BLaER1 (cell line): ENCODE measurements at regions not wholly inside any gene's neighbourhood (a gene's known extent, or its start where the extent isn't known, plus 50 kb on each side); places are given as distances from the start of the nearest gene placed in this dataset.

Source experiments
- H3K27ac ChIP-seq: shearing (Covaris generic); formaldehyde crosslinking; 2 replicates; pipeline ENCODE4 v1.8.1; 2022
- H3K27me3 ChIP-seq: shearing (Covaris generic); formaldehyde crosslinking; 2 replicates; pipeline ENCODE4 v1.8.1; 2022
- H3K36me3 ChIP-seq: shearing (Covaris generic); formaldehyde crosslinking; 2 replicates; pipeline ENCODE4 v1.8.1; 2022
- H3K4me1 ChIP-seq: shearing (Covaris generic); formaldehyde crosslinking; 2 replicates; pipeline ENCODE4 v1.8.1; 2022
- H3K4me2 ChIP-seq: shearing (Covaris generic); formaldehyde crosslinking; 2 replicates; pipeline ENCODE4 v1.8.1; 2022
- H3K4me3 ChIP-seq: shearing (Covaris generic); formaldehyde crosslinking; 2 replicates; pipeline ENCODE4 v1.8.1; 2022
- H3K9ac ChIP-seq: shearing (Covaris generic); formaldehyde crosslinking; 2 replicates; pipeline ENCODE4 v1.8.1; 2022
- H3K9me3 ChIP-seq: shearing (Covaris generic); formaldehyde crosslinking; 2 replicates; pipeline ENCODE4 v1.8.1; 2022
- H4K20me1 ChIP-seq: shearing (Covaris generic); formaldehyde crosslinking; 2 replicates; pipeline ENCODE4 v1.8.1; 2022
- Cebpa-rat ChIP-seq: shearing (Covaris generic); IDR thresholded peaks from 2 replicates; pipeline ENCODE4 v1.8.1; 2022

- H3K4me1 ChIP-seq: no peaks in the 10 kb centered on the region
- H3K4me2 ChIP-seq: no peak overlapping the region
- H4K20me1 ChIP-seq: no peaks in the 10 kb centered on the region
- H3K4me3 ChIP-seq: no peak overlapping the region
- TF ChIP-seq Cebpa-rat: no peak
- H3K9ac ChIP-seq: no peak overlapping the region
- no peak overlapping the region for H3K27ac ChIP-seq
- peaks cover 20% of the 10 kb centered on the region for H3K9me3 ChIP-seq
- no peaks in the 10 kb centered on the region for H3K27me3 ChIP-seq
- H3K36me3 ChIP-seq: peaks cover 89% of the 10 kb centered on the region
Observed at GRCh38 chr19:5260381-5260967, 80.1 kb downstream of the PTPRS start.

DNA sequence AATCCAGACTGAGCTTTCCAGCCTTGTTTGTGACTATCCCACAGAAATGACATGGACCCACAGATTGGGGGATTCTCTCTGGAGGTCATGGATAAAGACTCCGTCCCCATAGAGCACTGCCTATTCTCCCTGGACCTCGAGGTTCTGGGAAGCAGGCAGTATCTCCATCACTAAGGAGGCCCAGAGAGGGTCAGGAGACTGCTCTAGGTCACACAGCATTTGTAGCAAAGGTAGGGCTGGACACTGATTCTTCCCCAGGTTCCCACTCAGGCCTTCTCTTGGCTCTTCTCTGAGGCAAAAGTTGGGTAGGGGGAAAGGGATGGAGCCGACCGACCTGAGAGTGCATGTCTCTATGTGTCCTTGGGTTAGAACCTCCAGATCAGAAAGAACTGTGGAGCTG, 80.9 kb downstream of the PTPRS start:
- Histone ChIP-seq H4K20me1 (no peaks in the 10 kb centered on the region), H3K4me2 (no peak overlapping the region), H3K27ac (no peak overlapping the region), H3K4me3 (no peak overlapping the region), H3K9ac (no peak overlapping the region), H3K4me1 (no peaks in the 10 kb centered on the region), H3K9me3 (peaks cover 27% of the 10 kb centered on the region), H3K27me3 (no peaks in the 10 kb centered on the region), H3K36me3 (peaks cover 92% of the 10 kb centered on the region)
- no peak for TF ChIP-seq Cebpa-rat

GRCh38 chr19:5257155-5258045, 83.2 kb downstream of the PTPRS start:
- Histone ChIP-seq H3K4me3 (no peak overlapping the region), H3K9me3 (peaks cover 35% of the 10 kb centered on the region), H3K9ac (no peak overlapping the region), H3K27ac (no peak overlapping the region), H4K20me1 (no peaks in the 10 kb centered on the region), H3K4me2 (no peak overlapping the region), H3K4me1 (no peaks in the 10 kb centered on the region), H3K36me3 (peaks cover 82% of the 10 kb centered on the region), H3K27me3 (no peaks in the 10 kb centered on the region)
- TF ChIP-seq Cebpa-rat: no peak

DNA sequence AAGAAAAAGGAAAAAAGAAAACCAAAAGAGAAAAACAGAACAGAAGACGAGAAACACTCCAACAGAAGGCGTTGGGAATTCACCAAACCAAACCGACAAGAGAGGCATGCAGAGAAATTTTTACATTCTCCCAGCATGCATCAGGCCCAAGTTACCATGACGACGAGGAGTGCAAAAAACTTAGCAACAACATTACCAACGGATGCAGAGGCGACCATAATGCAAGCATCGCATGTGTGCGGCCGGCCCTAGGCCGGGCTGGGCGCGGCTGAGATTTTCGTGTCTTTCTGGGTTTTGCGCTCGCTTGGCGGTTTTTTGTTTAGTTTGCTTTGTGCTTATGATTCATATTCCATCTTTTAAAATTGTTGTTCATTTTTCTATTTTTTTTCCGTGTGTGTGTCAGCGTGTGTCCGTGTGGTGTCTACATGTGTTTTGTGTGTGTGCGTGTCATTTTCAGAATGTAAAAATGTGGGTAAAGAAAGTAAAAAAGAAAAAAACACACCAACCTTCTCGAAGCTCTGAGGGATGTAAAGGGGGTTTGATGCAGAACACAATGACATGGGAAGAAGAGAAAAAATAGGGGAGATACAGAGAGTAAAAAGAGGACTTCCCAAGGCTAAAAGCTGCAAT, 84.9 kb downstream of the PTPRS start:
- Histone ChIP-seq H3K9me3 (peaks cover 35% of the 10 kb centered on the region), H3K4me2 (no peak overlapping the region), H3K4me1 (no peaks in the 10 kb centered on the region), H3K27ac (no peak overlapping the region), H4K20me1 (no peaks in the 10 kb centered on the region), H3K4me3 (no peak overlapping the region), H3K9ac (no peak overlapping the region), H3K27me3 (no peaks in the 10 kb centered on the region), H3K36me3 (peaks cover 66% of the 10 kb centered on the region)
- no peak for TF ChIP-seq Cebpa-rat

DNA sequence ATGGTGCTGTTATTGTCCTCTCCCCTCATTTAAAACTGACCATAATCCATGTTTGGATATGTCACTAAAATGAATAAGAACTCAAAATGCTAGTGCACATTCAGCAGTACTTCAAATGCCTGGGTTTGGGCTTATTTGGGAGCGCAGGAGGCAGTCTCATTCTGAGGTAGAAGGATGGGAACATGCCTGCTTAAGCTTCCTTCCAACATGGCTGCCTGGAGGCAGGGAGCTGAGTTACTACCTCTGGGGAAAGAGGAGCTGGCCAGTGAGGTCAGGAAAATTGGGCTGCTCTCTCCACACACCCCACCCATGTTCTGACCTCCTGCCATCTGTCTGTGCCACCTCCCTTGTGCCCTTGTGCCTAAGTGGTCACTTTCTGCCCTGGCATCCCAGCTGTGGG, 85.7 kb downstream of the PTPRS start:
- peaks cover 62% of the 10 kb centered on the region for H3K36me3 ChIP-seq
- H4K20me1 ChIP-seq: no peaks in the 10 kb centered on the region
- H3K4me1 ChIP-seq: no peaks in the 10 kb centered on the region
- TF ChIP-seq Cebpa-rat: no peak
- H3K4me2 ChIP-seq: no peak overlapping the region
- H3K27ac ChIP-seq: no peak overlapping the region
- H3K4me3 ChIP-seq: no peak overlapping the region
- H3K9ac ChIP-seq: no peak overlapping the region
- H3K27me3 ChIP-seq: no peaks in the 10 kb centered on the region
- peaks cover 35% of the 10 kb centered on the region for H3K9me3 ChIP-seq

DNA sequence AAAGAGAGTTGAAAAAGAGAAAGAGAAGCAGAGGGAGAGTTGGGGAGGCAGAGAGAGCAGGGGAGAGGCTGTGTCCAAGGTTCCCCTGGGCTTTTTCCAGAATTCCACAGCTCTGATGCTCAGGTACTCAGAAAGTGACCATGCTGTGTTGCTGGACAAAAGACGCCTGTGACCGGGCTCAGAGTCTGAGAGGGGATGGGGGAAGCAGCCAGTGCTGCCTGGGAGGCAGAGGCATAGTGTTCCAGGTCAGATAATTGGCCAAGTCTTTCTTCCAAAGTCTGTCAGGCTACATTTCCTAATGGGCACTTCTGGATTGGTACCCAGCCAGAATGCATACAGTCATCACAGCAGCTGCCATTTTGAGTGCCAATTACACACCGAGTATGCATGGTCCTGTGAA, 86.1 kb downstream of the PTPRS start:
- Histone ChIP-seq H4K20me1 (no peaks in the 10 kb centered on the region), H3K36me3 (peaks cover 62% of the 10 kb centered on the region), H3K9me3 (peaks cover 35% of the 10 kb centered on the region), H3K9ac (no peak overlapping the region), H3K4me2 (no peak overlapping the region), H3K4me3 (no peak overlapping the region), H3K4me1 (no peaks in the 10 kb centered on the region), H3K27ac (no peak overlapping the region), H3K27me3 (no peaks in the 10 kb centered on the region)
- no peak for TF ChIP-seq Cebpa-rat

GRCh38 chr19:5253406-5254110, 87.1 kb downstream of the PTPRS start:
- H3K27me3 ChIP-seq: no peaks in the 10 kb centered on the region
- H3K4me3 ChIP-seq: no peak overlapping the region
- no peak overlapping the region for H3K9ac ChIP-seq
- TF ChIP-seq Cebpa-rat: no peak
- peaks cover 68% of the 10 kb centered on the region for H3K36me3 ChIP-seq
- H3K4me1 ChIP-seq: no peaks in the 10 kb centered on the region
- H3K4me2 ChIP-seq: no peak overlapping the region
- H3K27ac ChIP-seq: no peak overlapping the region
- no peaks in the 10 kb centered on the region for H4K20me1 ChIP-seq
- peaks cover 35% of the 10 kb centered on the region for H3K9me3 ChIP-seq

DNA sequence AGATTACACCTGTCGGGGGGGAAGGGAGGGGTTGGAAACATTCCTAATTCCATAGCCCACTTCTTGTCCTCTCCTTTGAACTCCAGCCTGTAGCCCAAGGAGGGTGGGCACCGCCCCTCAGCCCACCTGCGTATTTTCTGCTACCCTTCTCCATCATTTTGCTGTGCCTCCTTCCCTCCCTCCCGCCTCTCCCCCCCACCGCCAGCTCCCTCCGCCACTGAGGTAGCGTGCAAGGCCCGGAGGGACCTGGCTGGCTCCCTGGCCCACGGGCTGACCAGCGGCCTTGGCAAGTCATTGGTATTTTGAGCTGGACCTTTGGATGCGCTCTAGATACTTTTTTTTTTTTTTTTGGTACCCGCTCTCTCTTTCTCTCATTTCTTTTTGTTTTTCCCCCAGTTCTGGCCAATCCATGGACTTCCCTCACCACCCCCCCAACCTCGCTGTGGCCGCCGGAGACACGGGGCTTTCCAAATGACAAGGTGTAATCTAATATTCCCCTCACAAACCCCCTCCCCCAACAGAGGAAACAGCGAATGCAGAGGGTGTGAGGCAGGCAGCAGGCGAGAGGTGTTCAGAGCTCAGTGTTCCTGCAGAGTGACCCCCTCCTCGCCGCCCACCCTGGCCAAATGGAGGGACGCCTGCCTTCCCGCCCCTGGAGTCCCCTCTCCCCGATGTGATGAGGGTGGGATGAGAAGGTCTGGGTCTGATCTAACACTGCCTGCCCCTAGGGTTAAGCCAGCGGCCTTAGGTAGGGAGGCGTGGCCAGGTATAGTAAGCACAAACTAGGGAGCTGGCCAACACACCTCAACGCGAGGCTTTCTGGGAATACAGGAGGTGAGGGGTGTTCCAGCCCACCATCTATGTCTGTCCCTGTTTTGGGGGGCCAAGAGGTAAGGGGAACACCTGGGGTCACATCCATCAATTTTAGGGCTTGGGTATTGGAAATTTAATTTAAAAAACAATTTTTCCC, 89.2 kb downstream of the PTPRS start:
- Histone ChIP-seq H4K20me1 (0 out of 2 replicates have a peak, but pooled peaks cover 5% of the 10 kb centered on the region), H3K27ac (no peak overlapping the region), H3K4me2 (no peak overlapping the region), H3K4me1 (peaks cover 14% of the 10 kb centered on the region), H3K36me3 (peaks cover 49% of the 10 kb centered on the region), H3K27me3 (no peaks in the 10 kb centered on the region), H3K9me3 (peaks cover 24% of the 10 kb centered on the region), H3K9ac (no peak overlapping the region), H3K4me3 (no peak overlapping the region)
- TF ChIP-seq Cebpa-rat: no peak
